ENCODE measurements at regions not wholly inside any gene's neighbourhood (a gene's known extent, or its start where the extent isn't known, plus 50 kb on each side); places are given as distances from the start of the nearest gene placed in this dataset.

DNA sequence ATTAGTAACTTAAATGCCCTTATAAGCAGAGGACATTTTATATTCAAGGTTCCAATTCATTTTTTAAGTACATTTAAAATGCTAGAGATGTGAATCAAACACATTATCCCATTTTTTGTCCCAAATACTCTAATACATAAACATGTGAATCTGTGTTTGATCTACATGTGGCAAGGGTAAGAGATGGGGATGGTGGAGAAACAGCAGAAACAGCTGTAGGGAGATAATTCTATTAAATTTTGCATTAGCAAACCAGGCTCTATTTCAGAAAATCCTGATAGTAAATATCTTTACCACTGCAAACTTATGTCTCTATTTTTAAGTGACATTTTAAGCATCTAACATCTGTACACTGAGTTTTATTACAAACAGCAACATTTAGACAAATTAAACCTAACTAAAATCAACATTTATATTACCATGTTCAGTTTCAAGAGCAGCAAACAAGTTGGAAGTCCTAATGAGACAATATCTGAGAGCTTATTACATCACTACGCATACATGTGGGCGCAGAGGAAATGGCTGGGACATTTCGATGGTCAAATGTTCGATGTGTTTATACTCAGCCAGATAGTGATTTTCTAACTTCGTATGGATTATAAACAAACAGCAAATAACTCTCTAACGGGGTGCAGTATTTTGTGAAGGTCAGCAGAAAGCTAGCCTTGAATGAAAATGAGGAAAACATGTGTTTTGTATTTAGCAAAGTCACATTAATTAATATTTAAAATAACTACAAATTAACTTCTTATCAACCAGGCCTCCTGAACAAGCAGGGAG, 165.1 kb downstream of the GJA1 start:
- Mint-ChIP-seq H3K9me3 (ENCODE audit: unreplicated experiment) (no peaks in the 10 kb centered on the region), H3K4me1 (ENCODE audit: unreplicated experiment) (no peaks in the 10 kb centered on the region), H3K27me3 (ENCODE audit: unreplicated experiment) (no peaks in the 10 kb centered on the region), H3K27ac (ENCODE audit: unreplicated experiment) (no peak overlapping the region), H3K4me3 (ENCODE audit: unreplicated experiment) (no peak overlapping the region), H3K36me3 (ENCODE audit: low read depth, unreplicated experiment) (no peaks in the 10 kb centered on the region)
- DNase-seq (ENCODE audit: low spot score): no peak
- TF ChIP-seq, protein P1, sequence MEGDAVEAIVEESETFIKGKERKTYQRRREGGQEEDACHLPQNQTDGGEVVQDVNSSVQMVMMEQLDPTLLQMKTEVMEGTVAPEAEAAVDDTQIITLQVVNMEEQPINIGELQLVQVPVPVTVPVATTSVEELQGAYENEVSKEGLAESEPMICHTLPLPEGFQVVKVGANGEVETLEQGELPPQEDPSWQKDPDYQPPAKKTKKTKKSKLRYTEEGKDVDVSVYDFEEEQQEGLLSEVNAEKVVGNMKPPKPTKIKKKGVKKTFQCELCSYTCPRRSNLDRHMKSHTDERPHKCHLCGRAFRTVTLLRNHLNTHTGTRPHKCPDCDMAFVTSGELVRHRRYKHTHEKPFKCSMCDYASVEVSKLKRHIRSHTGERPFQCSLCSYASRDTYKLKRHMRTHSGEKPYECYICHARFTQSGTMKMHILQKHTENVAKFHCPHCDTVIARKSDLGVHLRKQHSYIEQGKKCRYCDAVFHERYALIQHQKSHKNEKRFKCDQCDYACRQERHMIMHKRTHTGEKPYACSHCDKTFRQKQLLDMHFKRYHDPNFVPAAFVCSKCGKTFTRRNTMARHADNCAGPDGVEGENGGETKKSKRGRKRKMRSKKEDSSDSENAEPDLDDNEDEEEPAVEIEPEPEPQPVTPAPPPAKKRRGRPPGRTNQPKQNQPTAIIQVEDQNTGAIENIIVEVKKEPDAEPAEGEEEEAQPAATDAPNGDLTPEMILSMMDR (IDR thresholded peaks at IDR 0.05; ENCODE audit: unreplicated experiment): no peak

DNA sequence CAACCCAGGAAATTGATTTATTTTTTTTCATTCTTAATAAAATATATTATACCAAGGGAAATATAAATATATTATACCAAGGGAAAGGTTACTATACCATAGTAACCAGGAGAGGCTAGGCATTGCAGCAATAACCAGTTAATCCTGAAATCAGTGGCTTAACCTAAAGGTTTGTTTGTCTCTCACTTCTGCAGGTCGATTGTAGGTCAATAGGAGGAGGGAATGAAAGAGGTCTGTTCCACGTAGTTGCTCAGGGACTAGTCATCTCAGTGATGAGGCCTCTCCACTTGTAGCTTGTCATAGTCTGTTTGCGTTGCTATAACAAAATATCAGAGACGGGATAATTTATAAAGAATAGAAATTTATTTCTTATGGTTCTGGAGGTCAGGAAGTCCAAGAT, 168.0 kb downstream of the GJA1 start:
- Mint-ChIP-seq H3K9me3 (ENCODE audit: unreplicated experiment) (no peaks in the 10 kb centered on the region), H3K36me3 (ENCODE audit: low read depth, unreplicated experiment) (no peaks in the 10 kb centered on the region), H3K27me3 (ENCODE audit: unreplicated experiment) (no peaks in the 10 kb centered on the region), H3K27ac (ENCODE audit: unreplicated experiment) (no peak overlapping the region), H3K4me1 (ENCODE audit: unreplicated experiment) (no peaks in the 10 kb centered on the region), H3K4me3 (ENCODE audit: unreplicated experiment) (no peak overlapping the region)
- DNase-seq (ENCODE audit: low spot score): no peak
- TF ChIP-seq, protein P1 (IDR thresholded peaks at IDR 0.05; ENCODE audit: unreplicated experiment): no peak

DNA sequence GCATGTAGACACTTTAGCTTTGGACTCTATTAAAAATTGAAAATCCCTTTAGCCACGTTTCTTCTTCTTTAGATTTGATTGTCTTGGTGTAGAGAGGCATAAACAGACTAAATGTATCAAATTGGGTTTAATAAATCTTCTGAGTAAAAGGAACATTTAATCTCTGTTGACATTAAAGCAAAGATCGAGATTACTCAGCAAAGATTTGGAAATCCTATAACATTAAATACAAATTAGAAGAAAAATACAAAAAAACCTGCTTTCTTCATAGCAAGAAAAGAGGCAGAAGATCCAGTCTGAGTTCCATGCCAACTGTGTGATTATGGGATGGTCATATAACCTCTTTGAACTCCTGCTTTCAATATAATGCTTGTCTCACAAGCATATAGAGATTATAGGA, 172.3 kb downstream of the GJA1 start:
- no peak overlapping the region for H3K27ac Mint-ChIP-seq (ENCODE audit: unreplicated experiment)
- TF ChIP-seq, protein P1 (IDR thresholded peaks at IDR 0.05; ENCODE audit: unreplicated experiment): no peak
- H3K9me3 Mint-ChIP-seq (ENCODE audit: unreplicated experiment): no peaks in the 10 kb centered on the region
- no peaks in the 10 kb centered on the region for H3K4me1 Mint-ChIP-seq (ENCODE audit: unreplicated experiment)
- DNase-seq (ENCODE audit: low spot score): no peak
- H3K27me3 Mint-ChIP-seq (ENCODE audit: unreplicated experiment): no peaks in the 10 kb centered on the region
- no peak overlapping the region for H3K4me3 Mint-ChIP-seq (ENCODE audit: unreplicated experiment)
- H3K36me3 Mint-ChIP-seq (ENCODE audit: low read depth, unreplicated experiment): no peaks in the 10 kb centered on the region

DNA sequence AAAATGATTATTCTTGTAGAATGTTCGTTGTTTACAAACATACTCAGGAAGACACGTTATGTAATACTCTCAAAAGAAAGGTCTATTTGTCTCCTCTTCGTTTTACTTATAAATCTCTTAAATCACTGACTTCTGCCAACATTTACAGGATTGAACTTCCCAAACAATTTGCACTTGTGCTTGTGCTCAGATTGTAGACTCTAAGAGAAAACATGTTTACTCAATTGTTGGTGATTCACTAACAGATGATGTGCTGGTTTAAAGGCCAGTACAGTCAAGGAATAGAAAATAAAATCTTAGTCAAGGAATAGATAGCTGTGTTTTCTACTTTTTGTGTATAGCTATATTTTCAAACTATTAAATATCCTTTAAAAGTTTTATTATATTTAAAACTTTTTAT, 172.8 kb downstream of the GJA1 start:
- Mint-ChIP-seq H3K27ac (ENCODE audit: unreplicated experiment) (no peak overlapping the region), H3K36me3 (ENCODE audit: low read depth, unreplicated experiment) (no peaks in the 10 kb centered on the region), H3K27me3 (ENCODE audit: unreplicated experiment) (no peaks in the 10 kb centered on the region), H3K4me3 (ENCODE audit: unreplicated experiment) (no peak overlapping the region), H3K9me3 (ENCODE audit: unreplicated experiment) (no peaks in the 10 kb centered on the region), H3K4me1 (ENCODE audit: unreplicated experiment) (no peaks in the 10 kb centered on the region)
- TF ChIP-seq, protein P1 (IDR thresholded peaks at IDR 0.05; ENCODE audit: unreplicated experiment): no peak
- DNase-seq (ENCODE audit: low spot score): no peak

DNA sequence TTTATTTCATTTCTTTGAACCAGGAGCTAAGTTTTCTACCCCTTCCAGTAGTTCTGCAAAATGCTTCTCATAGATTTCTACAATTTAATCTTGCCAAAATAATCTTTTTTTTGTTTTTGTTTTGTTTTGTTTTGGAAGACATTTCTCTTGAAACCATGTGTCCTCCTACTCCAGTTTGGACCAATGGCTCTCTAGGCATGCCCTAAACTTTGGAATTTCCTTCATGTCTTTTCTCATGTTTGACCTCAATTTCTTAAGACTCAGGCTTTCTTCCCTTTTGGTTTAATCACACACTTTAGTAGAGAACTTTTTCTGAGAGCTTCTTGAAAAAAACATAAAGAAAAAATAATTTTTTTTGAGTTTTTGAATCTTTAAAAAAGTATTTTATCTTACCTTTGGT, 173.8 kb downstream of the GJA1 start:
- Mint-ChIP-seq H3K36me3 (ENCODE audit: low read depth, unreplicated experiment) (no peaks in the 10 kb centered on the region), H3K27me3 (ENCODE audit: unreplicated experiment) (no peaks in the 10 kb centered on the region), H3K4me1 (ENCODE audit: unreplicated experiment) (no peaks in the 10 kb centered on the region), H3K4me3 (ENCODE audit: unreplicated experiment) (no peak overlapping the region), H3K27ac (ENCODE audit: unreplicated experiment) (no peak overlapping the region), H3K9me3 (ENCODE audit: unreplicated experiment) (no peaks in the 10 kb centered on the region)
- DNase-seq (ENCODE audit: low spot score): no peak
- TF ChIP-seq, protein P1 (IDR thresholded peaks at IDR 0.05; ENCODE audit: unreplicated experiment): no peak
